ENCODE measurements at regions not wholly inside any gene's neighbourhood (a gene's known extent, or its start where the extent isn't known, plus 50 kb on each side); places are given as distances from the start of the nearest gene placed in this dataset.
"Not testable (repeated sequence)": the region's sequence is repeated elsewhere in the genome, so short reads cannot be mapped to it uniquely, and the experiment has no call there.

DNA sequence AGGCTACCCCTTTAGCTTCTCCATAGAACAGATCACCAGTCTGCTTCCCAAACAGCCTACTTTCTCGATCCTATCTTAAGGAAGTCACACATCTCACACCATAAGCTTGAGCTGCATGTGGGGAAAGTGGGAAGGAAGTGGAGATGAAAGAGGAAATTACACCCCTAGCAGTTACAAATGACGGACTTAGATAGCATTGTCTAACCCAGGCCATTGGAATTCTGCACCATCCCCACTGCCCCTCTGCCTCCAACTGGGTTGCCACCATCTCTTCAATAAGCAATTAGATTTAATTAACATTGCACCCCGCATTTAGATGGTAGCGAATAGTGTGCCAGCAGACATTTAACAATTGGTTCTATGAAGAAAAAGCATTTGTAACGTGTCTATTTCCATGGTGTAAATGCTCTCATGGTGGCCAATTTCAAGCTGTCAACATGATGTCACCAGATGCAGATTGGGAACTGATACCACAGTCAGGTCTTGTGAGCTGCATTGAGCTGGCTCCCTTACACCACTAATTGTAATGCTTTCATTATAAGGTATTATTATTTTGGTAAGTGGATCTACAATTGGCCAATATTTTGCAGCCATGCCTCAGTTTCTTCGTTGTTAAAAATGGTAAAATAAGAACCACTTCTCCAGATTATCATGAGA, 124.7 kb downstream of the CD24 start:
- DNase-seq (ENCODE audit: low read depth): no peak

DNA sequence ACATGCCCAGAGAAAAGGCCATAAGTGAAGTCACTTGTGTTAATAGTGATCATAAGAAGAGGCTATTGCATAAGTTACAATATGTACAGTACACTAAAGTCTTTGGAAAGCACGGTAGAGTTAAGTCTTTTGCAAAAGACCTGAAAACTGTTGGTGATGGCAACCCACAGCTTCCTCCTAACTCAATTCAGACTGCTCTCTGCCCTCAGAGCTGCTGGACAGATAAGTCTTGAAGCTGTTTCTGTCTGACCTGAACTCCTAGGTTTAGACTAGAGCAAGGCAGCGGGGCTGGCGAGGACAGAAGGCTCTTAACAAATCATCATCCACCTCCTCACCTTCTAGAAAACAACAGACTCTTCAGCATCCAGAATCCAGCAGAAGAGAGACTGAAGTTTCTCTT, 125.4 kb downstream of the CD24 start:
- no peak for DNase-seq (ENCODE audit: low read depth)

DNA sequence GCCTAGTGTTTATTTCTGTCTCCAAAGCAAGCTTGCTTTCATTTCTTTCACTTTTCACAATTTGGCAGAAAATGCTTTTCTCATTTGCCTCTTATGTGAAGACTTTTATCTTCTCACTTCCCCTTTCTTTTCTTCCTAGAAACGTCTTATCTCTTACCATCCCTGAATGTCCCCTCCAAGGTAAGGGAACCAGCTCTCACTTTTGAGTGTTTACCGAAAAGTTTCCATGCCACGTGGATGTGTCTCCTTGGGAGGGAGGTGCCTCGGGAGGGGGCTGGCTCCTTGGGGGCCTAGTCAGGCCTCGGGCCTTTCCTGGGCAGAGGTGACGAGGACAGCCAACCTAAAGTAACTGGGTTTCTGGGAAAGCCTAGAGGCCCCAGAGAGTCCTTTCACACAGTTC, 127.4 kb downstream of the CD24 start:
- DNase-seq (ENCODE audit: low read depth): no peak

DNA sequence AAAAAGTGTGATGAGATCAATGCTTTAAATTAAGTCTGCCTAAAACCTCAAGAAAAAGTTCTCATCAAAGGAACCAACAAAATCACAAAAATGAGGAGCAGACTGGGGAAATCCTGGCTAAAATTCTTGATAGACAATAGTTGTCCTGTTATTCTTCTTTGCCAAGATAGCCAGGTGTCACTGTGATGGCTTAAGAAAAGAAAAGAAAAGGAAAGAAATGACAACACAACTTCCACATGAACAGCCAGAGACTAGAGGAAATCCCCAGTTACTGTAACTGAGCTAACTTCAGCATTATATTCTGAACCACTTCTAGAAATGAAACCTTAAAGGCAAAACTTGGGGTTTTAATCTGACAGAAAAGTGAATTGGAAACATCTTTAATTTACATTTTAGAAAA, 129.6 kb downstream of the CD24 start:
- no peak for DNase-seq (ENCODE audit: low read depth)

DNA sequence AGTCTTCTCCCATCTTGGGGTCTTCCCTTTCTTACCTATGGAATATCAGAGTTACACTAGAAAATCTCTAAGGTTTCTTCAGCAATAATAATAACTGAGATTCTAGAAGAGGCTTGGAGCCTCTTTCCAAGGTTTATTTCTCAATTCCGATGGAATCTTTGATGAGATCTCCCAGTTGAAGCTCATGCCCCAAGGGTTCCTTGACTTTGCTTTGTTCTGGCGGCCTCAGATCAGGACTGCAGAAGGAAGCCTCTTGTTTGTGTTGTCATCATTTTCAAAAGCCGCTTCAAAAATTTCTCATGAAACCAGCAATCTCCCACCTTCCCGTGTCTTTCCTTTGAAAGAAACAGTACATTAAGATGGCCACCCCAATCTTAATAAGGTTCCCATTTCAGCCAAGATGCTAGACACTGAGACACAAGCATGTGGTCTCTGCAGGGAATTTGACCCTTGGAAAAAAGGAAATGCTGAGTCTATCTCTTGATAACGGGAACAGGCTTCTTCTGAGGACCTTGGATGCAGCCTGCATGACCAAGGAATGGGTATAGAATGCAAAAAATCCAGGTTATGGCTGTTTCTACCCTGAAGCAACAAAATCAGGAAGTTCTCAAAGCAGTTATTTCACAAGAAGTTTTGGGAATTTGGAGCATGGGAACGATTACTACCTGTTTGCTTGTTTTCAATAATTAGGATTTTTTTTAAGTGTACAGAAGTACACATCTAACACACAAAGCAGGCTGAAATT, 141.6 kb downstream of the CD24 start:
- DNase-seq (ENCODE audit: low read depth): no peak

DNA sequence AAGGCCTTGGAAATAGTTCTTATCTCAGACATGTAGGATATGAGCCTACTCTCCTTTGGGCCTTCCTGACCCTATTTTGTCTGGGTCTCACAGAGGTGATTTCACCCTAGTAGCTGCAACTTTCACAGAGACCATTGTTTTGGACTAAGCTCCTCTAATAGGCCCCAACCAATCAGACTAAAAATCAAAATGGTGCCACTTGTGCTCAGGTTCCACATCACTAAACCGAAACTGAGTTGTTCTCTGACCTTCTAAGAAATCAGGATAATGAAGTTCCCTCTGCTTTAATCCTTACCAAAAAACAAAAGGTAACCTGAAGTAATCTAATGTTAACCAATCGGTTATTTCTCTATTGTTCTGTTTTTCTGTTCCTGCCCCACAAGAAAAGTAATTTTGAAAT, 143.6 kb downstream of the CD24 start:
- DNase-seq (ENCODE audit: low read depth): no peak

DNA sequence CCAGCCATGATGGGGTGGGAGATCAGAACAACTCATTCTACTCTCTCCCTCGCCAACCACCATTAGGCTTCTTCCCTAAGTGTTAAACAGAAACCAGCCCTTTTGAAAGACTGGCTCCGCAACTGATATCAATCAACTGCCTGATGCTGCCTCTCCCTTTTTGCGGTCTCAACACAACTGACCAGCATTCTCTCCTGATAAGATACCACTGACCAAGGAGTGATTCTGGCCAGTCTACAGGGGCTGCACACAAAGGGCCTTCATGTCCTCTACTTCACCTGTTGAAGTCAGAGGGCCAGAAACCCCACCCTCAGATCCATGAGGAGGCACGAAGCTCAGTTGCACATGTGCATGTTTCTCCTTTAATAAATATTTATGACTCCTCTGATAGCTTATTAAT, 145.1 kb downstream of the CD24 start:
- DNase-seq (ENCODE audit: low read depth): no peak

DNA sequence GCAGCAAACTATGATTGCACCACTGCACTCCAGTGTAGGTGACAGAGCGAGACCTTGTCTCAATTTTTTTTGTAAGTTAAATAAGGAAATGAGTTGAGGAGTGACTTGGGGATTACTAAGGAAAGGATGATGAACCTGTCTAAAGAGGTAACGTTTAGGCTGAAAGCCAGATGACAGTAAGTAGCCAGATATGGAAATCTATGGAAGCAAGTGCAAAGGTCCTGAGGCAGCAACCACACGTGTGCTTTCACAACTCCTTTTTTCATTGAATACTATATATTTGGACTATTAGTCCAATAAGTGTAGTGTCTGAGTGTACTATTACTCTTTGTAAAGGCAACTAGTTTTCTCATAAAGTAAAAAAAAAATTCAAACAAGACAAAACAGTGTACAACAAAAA, 147.4 kb downstream of the CD24 start:
- DNase-seq (ENCODE audit: low read depth): no peak

DNA sequence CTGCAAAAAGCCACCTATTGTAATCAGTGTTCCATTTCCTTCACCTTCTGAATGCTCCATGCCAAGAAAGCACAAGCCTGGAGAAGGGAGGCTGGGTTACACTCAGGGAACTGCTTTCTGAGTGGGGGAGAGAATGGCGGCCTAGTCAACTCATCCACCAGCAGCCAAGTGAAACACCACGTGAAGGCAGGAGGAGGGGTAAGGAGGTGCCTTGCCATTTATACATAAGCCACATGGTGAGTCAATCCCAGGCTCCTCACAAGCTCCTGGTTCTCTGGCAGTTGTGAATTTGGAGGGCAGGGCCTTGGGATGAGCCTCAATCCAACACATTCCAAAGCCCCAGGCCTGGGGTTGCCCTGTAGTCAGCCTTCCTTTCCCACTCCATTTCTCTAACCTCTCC, 149.4 kb downstream of the CD24 start:
- peak; percentile 83 for DNase-seq (ENCODE audit: low read depth)

DNA sequence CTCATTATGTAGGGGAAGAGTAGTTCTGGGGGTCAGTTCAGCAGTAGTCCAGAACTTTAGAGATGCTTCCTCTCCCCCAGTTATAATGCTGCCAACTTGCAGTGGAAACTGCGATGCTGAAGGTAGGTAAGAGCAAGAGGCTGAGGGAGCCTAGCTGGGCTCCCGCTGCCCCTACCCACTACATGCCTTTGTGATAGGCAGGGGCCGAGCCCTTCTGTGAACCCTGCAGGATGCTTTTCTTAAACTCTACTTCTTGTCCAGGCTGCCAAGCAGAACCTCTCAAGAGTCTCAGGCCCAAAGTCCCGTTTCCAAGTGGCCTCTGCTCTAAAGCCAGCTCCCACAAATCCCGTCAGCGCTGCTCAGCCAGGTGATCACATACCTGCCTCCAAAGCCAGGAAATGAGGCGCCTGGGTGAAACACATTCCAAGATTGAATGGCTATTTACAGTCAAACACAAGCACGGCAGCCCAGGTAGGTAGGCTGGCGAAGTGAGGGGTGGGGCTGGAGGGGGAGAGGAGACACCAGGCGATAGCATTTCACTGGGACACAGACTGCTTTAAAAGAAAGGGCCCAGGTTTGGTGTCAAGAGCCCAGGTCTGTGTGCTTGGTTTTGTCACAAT, 150.7 kb downstream of the CD24 start:
- DNase-seq (ENCODE audit: low read depth): no peak

DNA sequence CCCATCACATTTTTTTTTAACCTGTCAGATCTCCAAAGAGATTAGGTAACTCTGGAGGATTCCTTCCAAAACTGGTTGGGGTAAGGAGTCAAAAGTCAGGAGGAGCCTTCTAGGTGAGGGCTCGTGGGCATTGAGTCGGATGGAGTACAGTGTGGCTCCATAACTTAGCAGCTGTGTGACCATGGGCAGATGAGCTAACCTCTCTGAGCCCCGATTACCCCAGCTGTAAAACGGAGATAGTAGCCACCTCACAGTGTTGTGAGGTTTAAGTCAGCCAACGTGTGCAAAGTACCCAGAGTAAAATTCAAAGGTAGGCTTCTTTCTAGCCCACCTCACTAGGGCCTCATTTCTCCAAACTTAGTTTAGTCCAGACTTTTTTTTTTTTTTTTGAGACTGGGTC, 151.5 kb downstream of the CD24 start:
- DNase-seq (ENCODE audit: low read depth): no peak

DNA sequence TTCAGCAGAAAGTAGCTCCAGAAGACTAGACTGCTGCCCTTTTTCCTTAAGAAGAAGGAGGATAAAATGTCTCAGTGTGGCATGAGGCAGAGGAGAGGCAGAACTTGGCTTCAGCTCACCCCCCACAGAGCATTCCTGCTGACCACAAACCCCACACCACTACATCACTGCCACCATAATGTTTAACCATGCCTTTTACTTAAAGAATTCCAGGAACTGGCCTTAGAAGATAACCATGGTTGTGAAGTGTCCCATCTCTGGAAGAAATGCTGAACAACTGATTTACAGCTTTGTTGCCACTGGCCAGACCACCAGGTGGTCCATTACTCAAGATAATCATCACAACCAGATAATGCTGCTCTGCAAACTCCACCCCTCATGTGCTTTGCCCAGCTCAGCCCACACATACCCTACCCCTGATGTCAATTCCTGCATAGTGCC, 154.1 kb downstream of the CD24 start:
- peak; percentile 93 for DNase-seq (ENCODE audit: low read depth)

DNA sequence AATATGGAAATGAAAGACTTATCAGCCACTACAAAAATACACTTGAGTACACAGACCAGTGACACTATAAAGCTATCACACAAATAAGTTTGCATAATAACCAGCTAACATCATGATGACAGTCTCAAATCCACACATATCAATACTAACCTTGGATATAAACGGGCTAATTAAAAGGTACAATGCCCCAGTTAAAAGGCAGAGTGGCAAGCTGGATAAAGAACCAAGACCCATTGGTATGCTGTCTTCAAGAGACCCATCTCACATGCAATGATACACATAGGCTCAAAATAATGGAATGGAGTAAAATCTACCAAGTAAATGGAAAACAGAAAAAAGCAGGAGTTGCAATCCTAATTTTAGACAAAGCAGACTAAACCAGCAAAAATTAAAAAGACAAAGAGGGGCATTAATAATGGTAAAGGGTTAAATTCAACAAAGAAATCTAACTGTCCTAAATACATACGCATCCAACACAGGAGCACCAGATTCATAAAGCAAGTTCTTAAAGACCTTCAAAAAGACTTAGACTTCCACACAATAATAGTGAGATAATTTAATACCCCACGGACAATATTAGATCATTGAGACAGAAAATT, 163.3 kb downstream of the CD24 start:
- no peak for DNase-seq (ENCODE audit: low read depth)

DNA sequence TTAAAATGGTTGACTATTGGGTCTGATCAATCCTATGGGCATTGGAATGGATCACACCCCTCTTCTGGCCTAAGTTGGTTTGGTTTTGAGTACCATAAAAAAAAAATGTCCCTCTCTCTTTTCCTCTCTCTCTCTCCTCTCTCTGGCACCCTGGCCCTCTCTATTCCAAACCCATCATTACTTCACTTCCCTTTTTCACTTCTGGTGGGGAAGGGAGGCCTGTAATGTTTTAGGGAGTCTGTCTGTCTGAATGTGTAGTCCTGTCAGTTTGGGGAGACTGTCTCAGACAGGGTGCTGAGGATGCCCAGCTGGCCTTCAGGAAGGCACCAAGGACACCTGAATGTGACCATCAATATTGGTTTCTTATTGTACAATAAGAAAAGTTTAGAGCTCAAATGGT, 165.8 kb downstream of the CD24 start:
- no peak for DNase-seq (ENCODE audit: low read depth)

DNA sequence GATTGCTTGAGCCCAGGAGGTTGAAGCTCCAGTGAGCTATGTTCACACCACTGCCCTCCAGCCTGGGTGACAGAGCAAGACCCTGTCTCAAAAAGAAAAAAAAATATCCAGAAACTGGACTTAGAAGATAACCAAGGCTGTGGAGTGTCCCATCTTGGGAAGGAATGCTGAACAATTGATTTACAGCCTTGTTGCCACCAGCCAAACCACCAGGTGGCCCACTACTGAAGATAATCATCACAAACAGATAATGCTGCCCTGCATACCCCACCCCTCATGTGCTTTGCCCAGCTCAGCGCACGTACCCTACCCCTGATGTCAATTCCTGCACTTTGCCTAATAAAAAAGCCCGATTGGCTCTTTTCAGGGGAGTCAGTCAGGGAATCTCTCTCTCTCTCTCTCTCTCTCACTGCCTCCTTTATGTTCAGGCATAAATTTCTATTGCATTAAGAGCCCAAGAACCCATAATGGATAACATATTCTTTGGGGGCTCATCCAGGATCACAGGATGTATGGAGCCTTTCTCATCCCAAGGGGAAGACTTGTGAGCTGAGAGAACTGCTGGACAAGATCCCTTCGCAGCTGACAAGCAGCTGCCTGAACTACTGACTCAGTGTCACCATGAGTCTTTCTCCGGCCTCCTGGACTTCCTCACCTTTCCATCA, 166.4 kb downstream of the CD24 start:
- no peak for DNase-seq (ENCODE audit: low read depth)

DNA sequence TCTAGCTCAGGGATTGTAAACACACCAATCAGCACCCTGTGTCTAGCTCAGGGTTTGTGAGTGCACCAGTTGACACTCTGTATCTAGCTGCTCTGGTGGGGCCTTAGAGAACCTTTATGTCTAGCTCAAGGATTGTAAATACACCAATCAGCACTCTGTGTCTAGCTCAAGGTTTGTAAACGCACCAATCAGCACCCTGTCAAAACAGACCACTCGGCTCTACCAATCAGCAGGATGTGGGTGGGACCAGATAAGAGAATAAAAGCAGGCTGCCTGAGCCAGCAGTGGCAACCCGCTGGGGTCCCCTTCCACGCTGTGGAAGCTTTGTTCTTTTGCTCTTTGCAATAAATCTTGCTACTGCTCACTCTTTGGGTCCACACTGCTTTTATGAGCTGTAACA, 168.3 kb downstream of the CD24 start:
- DNase-seq (ENCODE audit: low read depth): not testable (repeated sequence)

DNA sequence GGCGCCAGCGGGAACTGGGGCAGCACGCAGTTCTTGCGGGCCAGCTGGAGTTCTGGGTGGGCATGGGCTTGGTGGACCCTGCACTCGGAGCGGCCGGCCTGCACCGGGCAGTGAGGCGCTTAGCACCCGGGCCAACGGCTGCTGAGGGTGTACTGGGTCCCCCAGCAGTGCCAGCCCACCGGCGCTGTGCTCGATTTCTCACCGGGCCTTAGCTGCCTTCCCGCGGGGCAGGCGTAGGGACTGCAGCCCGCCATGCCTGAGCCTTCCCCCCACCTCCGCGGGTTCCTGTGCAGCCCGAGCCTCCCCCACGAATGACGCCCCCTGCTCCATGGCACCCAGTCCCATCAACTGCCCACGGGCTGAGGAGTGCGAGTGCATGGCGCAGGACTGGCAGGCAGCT, 168.8 kb downstream of the CD24 start:
- DNase-seq (ENCODE audit: low read depth): no peak

DNA sequence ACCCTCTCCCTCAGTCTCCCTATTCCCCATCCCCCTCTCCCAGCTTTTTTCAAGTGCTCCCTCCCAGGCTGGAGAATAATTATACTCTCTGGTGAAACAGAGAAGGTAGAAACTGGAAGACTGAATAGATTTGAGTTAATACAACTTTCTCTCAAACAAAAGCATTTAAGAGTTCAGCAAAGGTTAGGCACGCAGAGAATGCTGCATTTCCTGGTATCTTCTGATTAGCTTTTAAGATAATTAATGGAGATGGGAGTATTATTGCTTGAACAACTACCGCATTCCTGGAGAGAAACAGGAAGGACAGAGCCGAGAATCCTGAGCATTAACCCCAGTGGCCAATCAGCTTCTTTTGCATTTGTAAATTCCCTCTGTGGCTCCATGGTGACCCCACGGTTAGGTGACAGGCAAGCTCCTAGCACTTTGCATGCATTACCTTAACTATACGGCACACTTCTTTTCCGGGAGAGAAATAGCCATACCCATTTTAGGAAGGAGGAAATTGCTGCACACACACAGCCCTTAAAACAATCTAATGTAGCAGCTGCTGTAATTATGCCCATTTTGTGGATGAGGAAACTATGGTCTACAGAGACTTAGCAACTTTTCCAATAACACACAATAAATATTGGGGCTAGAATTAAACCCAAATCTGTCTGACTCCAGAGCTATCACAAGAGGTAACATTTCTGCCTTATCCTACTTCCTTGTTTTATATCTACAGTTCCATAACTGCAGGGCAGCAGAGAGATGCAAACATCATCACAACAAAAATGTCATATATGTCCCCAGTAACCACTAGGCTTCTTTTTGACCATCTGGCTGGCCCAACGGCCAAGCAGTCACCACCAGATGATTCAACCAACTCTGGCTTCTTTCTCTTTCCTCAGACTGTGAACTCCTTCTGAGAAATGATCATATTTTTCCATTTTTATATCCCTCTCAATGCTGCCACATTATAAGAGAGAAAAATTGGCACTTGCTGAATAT, 169.9 kb downstream of the CD24 start:
- DNase-seq (ENCODE audit: low read depth): peak; percentile 57

DNA sequence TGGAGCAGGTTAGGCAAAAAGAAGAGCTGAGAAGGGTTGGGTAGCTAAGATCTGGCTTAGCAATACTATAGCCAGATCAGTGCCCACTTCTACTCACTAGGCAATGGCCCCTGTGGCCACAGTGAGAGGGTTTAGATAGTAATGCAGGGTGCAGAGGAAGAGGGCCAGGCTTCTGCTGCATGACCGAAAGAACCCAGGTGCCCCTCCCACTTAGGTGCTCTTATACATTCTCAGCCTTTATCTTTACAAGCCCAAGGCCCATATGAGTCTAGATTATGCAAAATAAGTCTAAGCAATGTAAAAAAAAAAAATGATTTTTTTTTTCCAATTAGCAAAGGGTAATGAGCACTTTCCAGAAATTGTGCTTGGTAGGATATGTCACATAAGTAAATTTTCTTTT, 171.3 kb downstream of the CD24 start:
- no peak for DNase-seq (ENCODE audit: low read depth)

DNA sequence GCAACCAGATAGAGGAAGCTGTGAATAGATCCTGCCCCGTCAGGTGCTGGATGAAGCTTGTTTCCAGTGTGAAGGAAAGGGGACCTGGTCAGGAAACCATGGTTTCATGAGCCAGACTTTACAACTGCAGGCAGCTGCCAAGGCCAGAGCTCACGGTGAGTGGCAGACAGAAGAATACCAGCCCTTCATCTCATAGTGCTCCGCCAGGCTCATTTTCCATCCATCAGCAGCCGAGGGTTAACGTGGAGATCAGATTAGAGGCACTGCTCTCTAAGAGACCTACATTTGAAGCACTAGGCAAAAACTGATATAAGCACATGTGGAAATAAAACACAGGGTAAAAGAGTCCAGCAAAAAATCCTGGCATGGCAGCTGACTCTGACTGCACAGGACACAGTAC, 172.4 kb downstream of the CD24 start:
- no peak for DNase-seq (ENCODE audit: low read depth)

DNA sequence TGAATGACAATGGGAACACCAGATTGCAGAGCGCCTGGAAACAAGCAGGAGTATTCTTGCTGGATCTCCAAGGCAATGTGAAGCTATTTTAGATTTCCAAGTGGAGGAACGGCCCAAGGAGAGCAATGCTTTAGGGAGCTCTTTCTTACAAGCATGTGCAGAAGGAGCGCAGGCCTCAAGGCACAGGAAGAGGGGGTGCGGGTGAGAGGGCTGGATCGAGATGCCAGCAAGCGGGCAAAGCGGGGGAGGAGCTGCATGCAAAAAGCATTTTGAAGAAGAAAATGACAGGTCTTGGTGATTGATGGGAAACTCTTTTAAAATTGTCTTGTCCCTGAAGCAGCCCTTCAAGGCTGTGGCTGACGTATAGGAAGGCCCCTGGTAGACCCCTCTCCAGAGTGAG, 171.9 kb downstream of the QRSL1 start:
- no peak for DNase-seq (ENCODE audit: low read depth)
